Smooth muscle cell (in vitro differentiated cells): ENCODE measurements at regions not wholly inside any gene's neighbourhood (a gene's known extent, or its start where the extent isn't known, plus 50 kb on each side); places are given as distances from the start of the nearest gene placed in this dataset.
A peak's percentile ranks its signal among the peaks of the same experiment; 100 is the strongest.

ENCODE experiments used
- DNase-seq: peaks from one replicate; lab custom pipeline; 2025; ENCODE audit not compliant: unreplicated experiment; lab: John Stamatoyannopoulos, UW
- H2AFZ ChIP-seq: fragments of 200-600 bp; sonication (generic); 2 replicates; pipeline ENCODE4 v1.6.0; 2016; ENCODE audit warnings: antibody characterized with exemption, low read depth, mild to moderate bottlenecking
- H3F3A ChIP-seq: fragments of 200-600 bp; sonication (generic); 2 replicates; pipeline ENCODE4 v1.6.0; 2017; ENCODE audit warnings: antibody characterized with exemption, low read depth
- H3K27ac ChIP-seq: fragments of 200-600 bp; sonication (generic); 2 replicates; pipeline ENCODE4 v1.5.1; 2016; ENCODE audit warnings: low read depth, mild to moderate bottlenecking
- H3K27me3 ChIP-seq: fragments of 200-600 bp; sonication (generic); 2 replicates; pipeline ENCODE4 v1.6.1; 2016; ENCODE audit warnings: low read depth, mild to moderate bottlenecking
- H3K36me3 ChIP-seq: fragments of 200-600 bp; sonication (generic); 2 replicates; pipeline ENCODE4 v1.5.1; 2016; ENCODE audit warnings: low read depth
- H3K4me1 ChIP-seq: fragments of 200-600 bp; sonication (generic); 2 replicates; pipeline ENCODE4 v1.5.1; 2016; ENCODE audit warnings: low read depth
- H3K4me2 ChIP-seq: fragments of 200-600 bp; sonication (generic); 2 replicates; pipeline ENCODE4 v1.6.0; 2016; ENCODE audit warnings: mild to moderate bottlenecking
- H3K4me3 ChIP-seq: fragments of 200-600 bp; sonication (generic); 2 replicates; pipeline ENCODE4 v1.5.1; 2016; ENCODE audit warnings: mild to moderate bottlenecking
- H3K79me2 ChIP-seq: fragments of 200-600 bp; sonication (generic); 2 replicates; pipeline ENCODE4 v1.6.0; 2016; ENCODE audit warnings: low read depth, mild to moderate bottlenecking
- H3K9ac ChIP-seq: fragments of 200-600 bp; sonication (generic); 2 replicates; pipeline ENCODE4 v1.6.0; 2016; ENCODE audit warnings: low read depth
- H3K9me3 ChIP-seq: fragments of 200-600 bp; sonication (generic); replicated peaks from 2 replicates; pipeline ENCODE4 v1.5.1; 2016; ENCODE audit warnings: low read depth
- H4K20me1 ChIP-seq: fragments of 200-600 bp; sonication (generic); 2 replicates; pipeline ENCODE4 v1.6.0; 2016; ENCODE audit warnings: low read depth
- WGBS: methylation state at CpG from one replicate; pipeline ENCODE4 v1.1.7; 2016; ENCODE audit warnings: low lambda C conversion rate; 5-methylcytosine and 5-hydroxymethylcytosine counted together
- TF ChIP-seq, protein P1 (sequence below): fragments of 200-600 bp; sonication (generic); IDR thresholded peaks from 2 replicates; pipeline ENCODE4 v1.5.1; 2017; ENCODE audit warnings: borderline replicate concordance, mild to moderate bottlenecking, antibody characterized with exemption; ENCODE audit not compliant: insufficient read depth, poor library complexity, severe bottlenecking

- Histone ChIP-seq H3K9me3 (no peaks in the 10 kb centered on the region), H3F3A (no peaks in the 10 kb centered on the region), H2AFZ (peak overlapping the region; percentile 33), H3K4me1 (no peaks in the 10 kb centered on the region), H3K4me3 (no peak overlapping the region), H3K4me2 (peak overlapping the region; percentile 5), H3K9ac (no peak overlapping the region), H4K20me1 (no peaks in the 10 kb centered on the region), H3K27me3 (no peaks in the 10 kb centered on the region), H3K79me2 (no peaks in the 10 kb centered on the region), H3K36me3 (no peaks in the 10 kb centered on the region), H3K27ac (no peak overlapping the region)
- no peak for DNase-seq
- TF ChIP-seq, protein P1, sequence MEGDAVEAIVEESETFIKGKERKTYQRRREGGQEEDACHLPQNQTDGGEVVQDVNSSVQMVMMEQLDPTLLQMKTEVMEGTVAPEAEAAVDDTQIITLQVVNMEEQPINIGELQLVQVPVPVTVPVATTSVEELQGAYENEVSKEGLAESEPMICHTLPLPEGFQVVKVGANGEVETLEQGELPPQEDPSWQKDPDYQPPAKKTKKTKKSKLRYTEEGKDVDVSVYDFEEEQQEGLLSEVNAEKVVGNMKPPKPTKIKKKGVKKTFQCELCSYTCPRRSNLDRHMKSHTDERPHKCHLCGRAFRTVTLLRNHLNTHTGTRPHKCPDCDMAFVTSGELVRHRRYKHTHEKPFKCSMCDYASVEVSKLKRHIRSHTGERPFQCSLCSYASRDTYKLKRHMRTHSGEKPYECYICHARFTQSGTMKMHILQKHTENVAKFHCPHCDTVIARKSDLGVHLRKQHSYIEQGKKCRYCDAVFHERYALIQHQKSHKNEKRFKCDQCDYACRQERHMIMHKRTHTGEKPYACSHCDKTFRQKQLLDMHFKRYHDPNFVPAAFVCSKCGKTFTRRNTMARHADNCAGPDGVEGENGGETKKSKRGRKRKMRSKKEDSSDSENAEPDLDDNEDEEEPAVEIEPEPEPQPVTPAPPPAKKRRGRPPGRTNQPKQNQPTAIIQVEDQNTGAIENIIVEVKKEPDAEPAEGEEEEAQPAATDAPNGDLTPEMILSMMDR, result no peak
- 83% methylated on average over 5 of the region's 5 CpGs for WGBS
Observed at GRCh38 chr14:65346474-65346873, 66.1 kb upstream of the FUT8 start.

DNA sequence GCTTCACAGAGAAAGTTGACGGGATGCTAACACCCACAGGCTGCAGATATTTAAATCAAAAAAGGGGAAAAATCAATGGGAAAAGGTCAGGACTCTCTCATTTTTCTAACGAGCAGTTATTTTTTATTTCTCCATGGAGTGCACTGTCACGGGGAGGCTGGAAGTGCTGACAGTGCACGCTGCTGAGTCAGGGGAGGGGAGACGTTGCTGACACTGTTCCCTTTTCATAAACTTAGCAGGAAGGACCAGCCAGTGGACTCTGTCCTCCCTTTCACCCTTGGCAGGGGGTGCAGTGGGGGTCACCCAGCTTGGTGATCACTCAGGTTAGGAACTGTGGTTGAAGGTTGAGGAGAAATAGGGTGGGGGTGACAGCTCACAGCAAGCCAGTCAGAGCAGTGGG, 65.6 kb upstream of the FUT8 start:
- H3K27ac ChIP-seq, result no peak overlapping the region
- H3F3A ChIP-seq, result no peaks in the 10 kb centered on the region
- no peaks in the 10 kb centered on the region for H3K4me1 ChIP-seq
- H3K79me2 ChIP-seq, result no peaks in the 10 kb centered on the region
- peak overlapping the region; percentile 5 for H3K4me2 ChIP-seq
- no peaks in the 10 kb centered on the region for H3K9me3 ChIP-seq
- peak overlapping the region; percentile 33 for H2AFZ ChIP-seq
- no peak overlapping the region for H3K9ac ChIP-seq
- no peak for DNase-seq
- TF ChIP-seq, protein P1, result no peak
- H4K20me1 ChIP-seq, result no peaks in the 10 kb centered on the region
- no peaks in the 10 kb centered on the region for H3K27me3 ChIP-seq
- no peaks in the 10 kb centered on the region for H3K36me3 ChIP-seq
- WGBS, result 45% methylated on average over 5 of the region's 5 CpGs
- H3K4me3 ChIP-seq, result no peak overlapping the region

- Histone ChIP-seq H3K4me3 (no peak overlapping the region), H4K20me1 (no peaks in the 10 kb centered on the region)
Observed at GRCh38 chr14:65348137-65348536, 64.4 kb upstream of the FUT8 start.

GRCh38 chr14:65349100-65349499, 63.4 kb upstream of the FUT8 start:
- Histone ChIP-seq H3K79me2 (no peaks in the 10 kb centered on the region), H3K9me3 (no peaks in the 10 kb centered on the region), H4K20me1 (no peaks in the 10 kb centered on the region), H3K36me3 (no peaks in the 10 kb centered on the region), H2AFZ (no peak overlapping the region), H3F3A (no peaks in the 10 kb centered on the region), H3K4me1 (no peaks in the 10 kb centered on the region), H3K9ac (no peak overlapping the region), H3K4me2 (no peak overlapping the region), H3K4me3 (no peak overlapping the region), H3K27ac (no peak overlapping the region), H3K27me3 (no peaks in the 10 kb centered on the region)
- TF ChIP-seq, protein P1, result no peak
- no peak for DNase-seq
- WGBS, result 96% methylated on average over 4 of the region's 4 CpGs

More at GRCh38 chr14:65348137-65348536, 64.4 kb upstream of the FUT8 start:
- no peaks in the 10 kb centered on the region for H3K27me3 ChIP-seq
- H3K79me2 ChIP-seq, result no peaks in the 10 kb centered on the region
- no peaks in the 10 kb centered on the region for H3F3A ChIP-seq
- no peak for DNase-seq
- no peaks in the 10 kb centered on the region for H3K9me3 ChIP-seq
- H3K4me2 ChIP-seq, result no peak overlapping the region
- H2AFZ ChIP-seq, result no peak overlapping the region
- WGBS, result 84% methylated on average over 3 of the region's 3 CpGs
- no peaks in the 10 kb centered on the region for H3K36me3 ChIP-seq
- TF ChIP-seq, protein P1, result no peak
- H3K27ac ChIP-seq, result no peak overlapping the region
- H3K4me1 ChIP-seq, result no peaks in the 10 kb centered on the region
- no peak overlapping the region for H3K9ac ChIP-seq
